Ovary (tissue), 3 donors: ENCODE measurements at regions not wholly inside any gene's neighbourhood (a gene's known extent, or its start where the extent isn't known, plus 50 kb on each side); places are given as distances from the start of the nearest gene placed in this dataset.

ENCODE experiments used
- EP300 ChIP-seq: sonication (generic); formaldehyde crosslinking; IDR thresholded peaks from one replicate; pipeline ENCODE4 v1.6.1; 2017; ENCODE audit warnings: antibody characterized with exemption
- POLR2A ChIP-seq: fragments of 450-650 bp; IDR thresholded peaks from one replicate; pipeline ENCODE4 v1.6.1; 2017; ENCODE audit warnings: antibody characterized with exemption, mild to moderate bottlenecking, moderate library complexity
- TF ChIP-seq, protein P1 (sequence below), 3 donors: fragments of 450-650 bp in 2 of 3; fragments of 200-600 bp in 1 of 3; IDR thresholded peaks; one replicate each; pipeline versions ENCODE4 v1.5.1 to v1.8.0; 2016 to 2022; ENCODE audit warnings: antibody characterized with exemption in 3 of 3, mild to moderate bottlenecking in 1 of 3
- donor health status: DM: no; HTN: no; CAD: no.

DNA sequence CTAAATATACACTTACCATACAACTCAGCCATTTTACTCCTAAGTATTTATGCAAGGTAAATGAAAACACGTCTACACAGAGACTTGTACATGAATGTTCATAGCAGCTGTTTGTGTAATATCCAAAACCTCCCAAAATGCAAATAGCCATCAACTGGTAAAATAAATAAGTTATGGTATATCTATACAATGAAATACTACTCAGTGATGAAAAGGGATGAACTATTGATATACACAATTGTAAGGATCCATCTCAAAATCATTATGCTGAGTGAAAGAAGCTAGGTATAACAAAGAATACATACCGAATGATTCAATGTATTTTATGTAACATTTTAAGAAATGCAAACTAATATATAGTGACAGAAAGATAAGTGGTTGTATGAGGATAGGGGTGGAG is 149.8 kb upstream of the TNFSF11 start:
- TF ChIP-seq, protein P1, sequence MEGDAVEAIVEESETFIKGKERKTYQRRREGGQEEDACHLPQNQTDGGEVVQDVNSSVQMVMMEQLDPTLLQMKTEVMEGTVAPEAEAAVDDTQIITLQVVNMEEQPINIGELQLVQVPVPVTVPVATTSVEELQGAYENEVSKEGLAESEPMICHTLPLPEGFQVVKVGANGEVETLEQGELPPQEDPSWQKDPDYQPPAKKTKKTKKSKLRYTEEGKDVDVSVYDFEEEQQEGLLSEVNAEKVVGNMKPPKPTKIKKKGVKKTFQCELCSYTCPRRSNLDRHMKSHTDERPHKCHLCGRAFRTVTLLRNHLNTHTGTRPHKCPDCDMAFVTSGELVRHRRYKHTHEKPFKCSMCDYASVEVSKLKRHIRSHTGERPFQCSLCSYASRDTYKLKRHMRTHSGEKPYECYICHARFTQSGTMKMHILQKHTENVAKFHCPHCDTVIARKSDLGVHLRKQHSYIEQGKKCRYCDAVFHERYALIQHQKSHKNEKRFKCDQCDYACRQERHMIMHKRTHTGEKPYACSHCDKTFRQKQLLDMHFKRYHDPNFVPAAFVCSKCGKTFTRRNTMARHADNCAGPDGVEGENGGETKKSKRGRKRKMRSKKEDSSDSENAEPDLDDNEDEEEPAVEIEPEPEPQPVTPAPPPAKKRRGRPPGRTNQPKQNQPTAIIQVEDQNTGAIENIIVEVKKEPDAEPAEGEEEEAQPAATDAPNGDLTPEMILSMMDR (IDR thresholded peaks at IDR 0.05) = no peak
- TF ChIP-seq POLR2A = no peak
- TF ChIP-seq EP300 = no peak
